ENCODE measurements at regions not wholly inside any gene's neighbourhood (a gene's known extent, or its start where the extent isn't known, plus 50 kb on each side); places are given as distances from the start of the nearest gene placed in this dataset.

DNA sequence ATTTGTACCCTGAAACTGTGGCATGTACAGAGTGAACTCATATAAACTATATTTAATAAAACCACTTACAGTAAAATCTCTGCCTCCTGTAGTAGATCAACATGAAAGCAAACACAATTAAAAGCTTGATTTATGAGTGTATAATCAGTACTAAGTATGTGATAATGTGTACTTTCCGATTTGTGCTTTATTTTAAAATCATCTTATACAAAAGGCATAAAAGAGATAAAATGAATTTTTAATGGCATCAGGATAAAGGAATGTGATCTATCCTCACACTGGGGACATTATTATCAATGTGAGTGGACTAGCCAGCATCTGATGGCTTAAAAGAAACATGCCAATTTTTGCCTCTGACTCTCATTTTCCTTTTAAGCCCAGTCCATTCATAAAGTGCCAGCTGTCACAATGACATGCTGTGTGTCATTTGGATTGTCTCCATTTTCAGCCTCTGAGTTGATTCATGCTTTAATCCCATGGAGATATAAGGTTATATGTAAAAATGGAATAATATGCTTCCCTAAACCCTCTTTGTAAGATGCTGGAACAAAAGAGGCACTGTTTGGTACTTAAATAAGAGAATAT, 831.6 kb upstream of the EYS start:
- WGBS (ENCODE audit: insufficient coverage, low coverage, missing lambda C conversion rate) = 0% methylated on average over 1 of the region's 1 CpG
- Histone ChIP-seq H3K36me3 (ENCODE audit: control insufficient read depth, insufficient read depth, low read length) (no peaks in the 10 kb centered on the region), H3K4me2 (ENCODE audit: insufficient read depth, low read length) (no peak overlapping the region), H3K9me1 (ENCODE audit: control insufficient read depth, insufficient read depth, low read length) (no peaks in the 10 kb centered on the region), H2AFZ (ENCODE audit: low read depth, low read length) (no peak overlapping the region), H3K4me1 (replicated peaks in 1 of 2; ENCODE audit: control insufficient read depth in 2 of 2, insufficient read depth in 2 of 2, low read length in 2 of 2) (no peaks in the 10 kb centered on the region), H3K4me3 (no peak overlapping the region), H3K79me2 (ENCODE audit: control insufficient read depth, insufficient read depth, low read length) (no peaks in the 10 kb centered on the region), H3K27ac (ENCODE audit: extremely low read depth, low read depth, low read length) (no peak overlapping the region), H4K20me1 (replicated peaks; ENCODE audit: control insufficient read depth, insufficient read depth, low read length) (no peaks in the 10 kb centered on the region), H3K9me3 (replicated peaks; ENCODE audit: control insufficient read depth, insufficient read depth, low read depth, low read length) (no peaks in the 10 kb centered on the region; the same call in 1 of the 2 replicates), H3K9ac (ENCODE audit: insufficient read depth in 1 of 2, low read depth in 2 of 2, low read length in 2 of 2) (no peak overlapping the region), H3K27me3 (ENCODE audit: control insufficient read depth in 2 of 2, insufficient read depth in 2 of 2, low read length in 2 of 2) (no peaks in the 10 kb centered on the region)
- ChIA-PET CTCF (ENCODE audit: low intra/inter-chr PET ratio) (no interaction called here), POLR2A (no interaction called here)
- BruUV-seq (replicated peaks) = no TSS peak
- no peak for TF ChIP-seq TAF9B (IDR thresholded peaks at IDR 0.05; ENCODE audit: partially characterized antibody)
- TF ChIP-seq, protein P1, sequence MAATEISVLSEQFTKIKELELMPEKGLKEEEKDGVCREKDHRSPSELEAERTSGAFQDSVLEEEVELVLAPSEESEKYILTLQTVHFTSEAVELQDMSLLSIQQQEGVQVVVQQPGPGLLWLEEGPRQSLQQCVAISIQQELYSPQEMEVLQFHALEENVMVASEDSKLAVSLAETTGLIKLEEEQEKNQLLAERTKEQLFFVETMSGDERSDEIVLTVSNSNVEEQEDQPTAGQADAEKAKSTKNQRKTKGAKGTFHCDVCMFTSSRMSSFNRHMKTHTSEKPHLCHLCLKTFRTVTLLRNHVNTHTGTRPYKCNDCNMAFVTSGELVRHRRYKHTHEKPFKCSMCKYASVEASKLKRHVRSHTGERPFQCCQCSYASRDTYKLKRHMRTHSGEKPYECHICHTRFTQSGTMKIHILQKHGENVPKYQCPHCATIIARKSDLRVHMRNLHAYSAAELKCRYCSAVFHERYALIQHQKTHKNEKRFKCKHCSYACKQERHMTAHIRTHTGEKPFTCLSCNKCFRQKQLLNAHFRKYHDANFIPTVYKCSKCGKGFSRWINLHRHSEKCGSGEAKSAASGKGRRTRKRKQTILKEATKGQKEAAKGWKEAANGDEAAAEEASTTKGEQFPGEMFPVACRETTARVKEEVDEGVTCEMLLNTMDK (IDR thresholded peaks at IDR 0.05; ENCODE audit: borderline replicate concordance, insufficient read depth, low read depth, low read length, poor library complexity, severe bottlenecking) = no peak
- ATAC-seq (no peak), DNase-seq (ENCODE audit: extremely low read depth in 1 of 4, low spot score in 3 of 4) (no peak), FAIRE-seq (no peak)
- in situ Hi-C loops (cut with MboI) (no loop called here), intact Hi-C loops (cut with micrococcal nuclease) (no loop called here)

DNA sequence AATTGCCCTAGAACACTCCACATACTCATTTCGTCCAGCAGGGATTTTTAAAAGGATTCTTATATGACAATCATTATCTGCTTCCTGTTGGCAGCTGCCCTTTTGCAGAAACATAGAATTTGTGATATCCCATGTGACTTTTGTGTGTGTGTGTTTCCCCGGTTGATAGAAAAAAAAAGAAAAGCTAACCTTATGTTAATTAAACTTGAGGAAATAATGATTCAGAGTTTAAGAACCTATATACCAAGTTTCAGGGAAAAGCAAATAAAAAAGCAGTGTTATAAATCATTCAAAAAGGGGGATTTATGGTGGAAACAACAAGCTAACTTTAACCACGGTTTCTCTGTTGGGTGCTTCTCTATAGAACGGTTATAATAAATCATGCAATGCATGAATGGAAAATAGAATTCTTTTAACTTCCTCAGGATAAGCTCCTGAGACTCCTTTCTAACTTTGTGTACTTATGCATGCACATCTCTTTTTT, 826.9 kb upstream of the EYS start:
- no peak overlapping the region for H3K9ac ChIP-seq (ENCODE audit: insufficient read depth in 1 of 2, low read depth in 2 of 2, low read length in 2 of 2)
- H3K36me3 ChIP-seq (ENCODE audit: control insufficient read depth, insufficient read depth, low read length) = no peaks in the 10 kb centered on the region
- BruUV-seq (replicated peaks) = no TSS peak
- no peaks in the 10 kb centered on the region for H3K9me3 ChIP-seq (replicated peaks; ENCODE audit: control insufficient read depth, insufficient read depth, low read depth, low read length)
- no peaks in the 10 kb centered on the region for H3K4me1 ChIP-seq (replicated peaks in 1 of 2; ENCODE audit: control insufficient read depth in 2 of 2, insufficient read depth in 2 of 2, low read length in 2 of 2)
- H3K4me3 ChIP-seq = no peak overlapping the region
- DNase-seq (ENCODE audit: extremely low read depth in 1 of 4, low spot score in 3 of 4) (no peak), FAIRE-seq (no peak), ATAC-seq (no peak)
- no peak overlapping the region for H3K27ac ChIP-seq (ENCODE audit: extremely low read depth, low read depth, low read length)
- 0% methylated on average over 4 of the region's 4 CpGs for WGBS (ENCODE audit: insufficient coverage, low coverage, missing lambda C conversion rate)
- in situ Hi-C loops (cut with MboI) = no loop called here
- intact Hi-C loops (cut with micrococcal nuclease) = no loop called here
- TF ChIP-seq POLR2G (IDR thresholded peaks at IDR 0.05; ENCODE audit: low read depth, low read length) = no peak
- no peak for TF ChIP-seq BHLHE40 (IDR thresholded peaks at IDR 0.05; ENCODE audit: low read length)
- TF ChIP-seq ZNF780A (CRISPR knock-in tag; IDR thresholded peaks at IDR 0.05) = no peak
- TF ChIP-seq ETV6 (IDR thresholded peaks at IDR 0.05; ENCODE audit: borderline replicate concordance in 1 of 2, low read depth in 2 of 2, low read length in 1 of 2) = no peak
- TF ChIP-seq ETV6 (CRISPR knock-in tag; IDR thresholded peaks at IDR 0.05; ENCODE audit: borderline replicate concordance) = no peak
- no peak for TF ChIP-seq COPS2 (conservative IDR thresholded peaks at IDR 0.05)
- no peak for TF ChIP-seq SMARCA4 (IDR thresholded peaks at IDR 0.05)
- TF ChIP-seq CBFA2T3 (IDR thresholded peaks at IDR 0.05) = no peak
- no peak for TF ChIP-seq ARHGAP35 (IDR thresholded peaks at IDR 0.05; ENCODE audit: partially characterized antibody)
- no peak for TF ChIP-seq POLR2H (tag; IDR thresholded peaks at IDR 0.05; ENCODE audit: low read depth)
- H3K27me3 ChIP-seq (ENCODE audit: control insufficient read depth in 2 of 2, insufficient read depth in 2 of 2, low read length in 2 of 2) = no peaks in the 10 kb centered on the region
- H3K4me2 ChIP-seq (ENCODE audit: insufficient read depth, low read length) = no peak overlapping the region
- no peaks in the 10 kb centered on the region for H3K79me2 ChIP-seq (ENCODE audit: control insufficient read depth, insufficient read depth, low read length)
- H4K20me1 ChIP-seq (replicated peaks; ENCODE audit: control insufficient read depth, insufficient read depth, low read length) = no peaks in the 10 kb centered on the region
- no peak overlapping the region for H2AFZ ChIP-seq (ENCODE audit: low read depth, low read length)
- no peaks in the 10 kb centered on the region for H3K9me1 ChIP-seq (ENCODE audit: control insufficient read depth, insufficient read depth, low read length)
- CTCF ChIA-PET (ENCODE audit: low intra/inter-chr PET ratio) = no interaction called here
- POLR2A ChIA-PET = no interaction called here

All from K562 (cell line).